ENCODE measurements at regions not wholly inside any gene's neighbourhood (a gene's known extent, or its start where the extent isn't known, plus 50 kb on each side); places are given as distances from the start of the nearest gene placed in this dataset.

GRCh38 chr7:152544481-152544927, 108.7 kb upstream of the KMT2C start:
- Histone ChIP-seq H3K4me3 (replicated peaks in 1 of 3; ENCODE audit: insufficient read depth in 1 of 3, low read depth in 2 of 3, low read length in 3 of 3) (no peak overlapping the region), H3K4me1 (ENCODE audit: insufficient read depth, low read length) (peaks cover 5% of the 10 kb centered on the region), H3K9me3 (ENCODE audit: low read length) (no peaks in the 10 kb centered on the region), H3K4me2 (ENCODE audit: low read depth, low read length) (no peak overlapping the region), H3K36me3 (replicated peaks in 1 of 2; ENCODE audit: control insufficient read depth in 1 of 2, insufficient read depth in 2 of 2, low read length in 2 of 2) (no peaks in the 10 kb centered on the region), H3K27me3 (ENCODE audit: control insufficient read depth in 1 of 2, insufficient read depth in 2 of 2, low read length in 2 of 2) (no peaks in the 10 kb centered on the region), H3K9ac (ENCODE audit: insufficient read depth, low read depth, low read length) (no peak overlapping the region), H4K20me1 (ENCODE audit: insufficient read depth, low read length) (no peaks in the 10 kb centered on the region), H3K27ac (ENCODE audit: extremely low read length, insufficient read depth, low read length) (no peak overlapping the region), H2AFZ (ENCODE audit: low read length) (no peak overlapping the region), H3K79me2 (ENCODE audit: insufficient read depth, low read length) (no peaks in the 10 kb centered on the region)
- POLR2A ChIA-PET, result no interaction called here
- no peak for FAIRE-seq
- CTCF ChIA-PET (ENCODE audit: low intra/inter-chr PET ratio, low total read pairs), result no interaction called here
- 60% methylated on average over 21 of the region's 21 CpGs for WGBS (ENCODE audit: low lambda C conversion rate)
- in situ Hi-C loops (cut with HindIII; ENCODE audit: extremely low pct_ligation_motif_present, low pct_unique_long_range_greater_than_20kb) (no loop called here), intact Hi-C loops (cut with micrococcal nuclease; ENCODE audit: unreplicated experiment) (no loop called here)
- DNase-seq (ENCODE audit: low spot score), result no peak
- no peak for ATAC-seq
- 0 out of 2 replicates have a peak, but pooled peaks have one; percentile 43 for TF ChIP-seq ZBTB33 (CRISPR knock-in tag; IDR thresholded peaks at IDR 0.05)
- no peak for TF ChIP-seq NFKB2 (CRISPR knock-in tag; IDR thresholded peaks at IDR 0.05; ENCODE audit: borderline replicate concordance)
- TF ChIP-seq, protein P1, sequence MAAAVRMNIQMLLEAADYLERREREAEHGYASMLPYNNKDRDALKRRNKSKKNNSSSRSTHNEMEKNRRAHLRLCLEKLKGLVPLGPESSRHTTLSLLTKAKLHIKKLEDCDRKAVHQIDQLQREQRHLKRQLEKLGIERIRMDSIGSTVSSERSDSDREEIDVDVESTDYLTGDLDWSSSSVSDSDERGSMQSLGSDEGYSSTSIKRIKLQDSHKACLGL (CRISPR knock-in tag; IDR thresholded peaks at IDR 0.05), result no peak
- no peak for TF ChIP-seq NCOA2 (CRISPR knock-in tag; IDR thresholded peaks at IDR 0.05)
- TF ChIP-seq SRSF1 (optimal IDR thresholded peaks at IDR 0.05; ENCODE audit: low read depth, low read length), result no peak
- BruUV-seq (replicated peaks), result no TSS peak

DNA sequence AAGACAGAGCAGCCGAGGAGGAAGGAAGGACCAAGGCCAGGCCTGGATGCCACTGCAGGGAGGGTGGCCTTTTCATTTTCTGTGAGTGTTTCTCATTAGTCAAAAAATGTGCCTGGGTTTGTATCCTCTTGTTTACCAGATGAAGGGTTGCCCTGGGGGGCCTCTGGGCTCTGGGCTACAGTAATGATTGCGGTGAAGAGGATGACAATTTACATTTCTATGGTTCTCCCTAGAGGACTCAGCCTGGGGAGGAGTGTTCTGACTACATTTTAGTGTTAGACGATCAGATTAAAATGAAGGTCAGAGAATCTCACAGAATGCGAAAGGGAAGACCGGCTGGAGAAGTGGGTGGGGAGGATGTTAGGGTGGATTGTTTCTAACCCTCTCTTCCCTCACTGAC, 108.0 kb upstream of the KMT2C start:
- BruUV-seq (replicated peaks), result no TSS peak
- Histone ChIP-seq H3K9me3 (ENCODE audit: low read length) (no peaks in the 10 kb centered on the region), H2AFZ (ENCODE audit: low read length) (no peak overlapping the region), H3K4me2 (ENCODE audit: low read depth, low read length) (no peak overlapping the region), H3K27ac (ENCODE audit: extremely low read length, insufficient read depth, low read length) (no peak overlapping the region), H3K4me3 (replicated peaks in 1 of 3; ENCODE audit: insufficient read depth in 1 of 3, low read depth in 2 of 3, low read length in 3 of 3) (no peak overlapping the region), H3K4me1 (ENCODE audit: insufficient read depth, low read length) (peaks cover 5% of the 10 kb centered on the region), H3K79me2 (ENCODE audit: insufficient read depth, low read length) (no peaks in the 10 kb centered on the region), H3K9ac (ENCODE audit: insufficient read depth, low read depth, low read length) (no peak overlapping the region), H3K27me3 (ENCODE audit: control insufficient read depth in 1 of 2, insufficient read depth in 2 of 2, low read length in 2 of 2) (no peaks in the 10 kb centered on the region), H3K36me3 (replicated peaks in 1 of 2; ENCODE audit: control insufficient read depth in 1 of 2, insufficient read depth in 2 of 2, low read length in 2 of 2) (no peaks in the 10 kb centered on the region), H4K20me1 (ENCODE audit: insufficient read depth, low read length) (no peaks in the 10 kb centered on the region)
- FAIRE-seq (no peak), ATAC-seq (no peak), DNase-seq (ENCODE audit: low spot score) (no peak)
- intact Hi-C loops (cut with micrococcal nuclease; ENCODE audit: unreplicated experiment), result no loop called here
- ChIA-PET CTCF (ENCODE audit: low intra/inter-chr PET ratio, low total read pairs) (no interaction called here), POLR2A (no interaction called here)
- 73% methylated on average over 5 of the region's 5 CpGs for WGBS (ENCODE audit: low lambda C conversion rate)
- in situ Hi-C loops (cut with HindIII; ENCODE audit: extremely low pct_ligation_motif_present, low pct_unique_long_range_greater_than_20kb), result no loop called here
- TF ChIP-seq ELF3 (CRISPR knock-in tag; IDR thresholded peaks at IDR 0.05), result no peak
- TF ChIP-seq ZNF136 (CRISPR knock-in tag; IDR thresholded peaks at IDR 0.05; ENCODE audit: low read depth), result no peak
